Heart right ventricle (tissue), 16 donors: ENCODE measurements at regions not wholly inside any gene's neighbourhood (a gene's known extent, or its start where the extent isn't known, plus 50 kb on each side); places are given as distances from the start of the nearest gene placed in this dataset.

ENCODE experiments used
- ATAC-seq, 8 donors: fragments of 200-7000 bp; cut with Tn5 transposase; one replicate each; pipeline ENCODE4 v1.9.1; 2020; ENCODE audit warnings: mild to moderate bottlenecking in 8 of 8, moderate library complexity in 8 of 8, moderate number of reproducible peaks in 1 of 8
- DNase-seq, 2 donors: peaks; one replicate each; pipeline ENCODE4 v3.0.0-alpha.2; 2020
- H3K27ac ChIP-seq, 10 donors: fragments of 200-600 bp; sonication (generic) in 2 of 10; one replicate each; pipeline versions ENCODE4 v1.5.0 to v1.8.0; 2020 to 2022; ENCODE audit warnings: mild to moderate bottlenecking in 3 of 10
- H3K27me3 ChIP-seq, 7 donors: fragments of 200-600 bp; one replicate each; pipeline ENCODE4 v1.8.0; 2021 to 2022; ENCODE audit warnings: mild to moderate bottlenecking in 2 of 7
- H3K36me3 ChIP-seq, 9 donors: fragments of 200-600 bp; sonication (generic) in 1 of 9; one replicate each; pipeline versions ENCODE4 v1.5.0 to v1.8.0; 2020 to 2022; ENCODE audit warnings: mild to moderate bottlenecking in 2 of 9
- H3K4me1 ChIP-seq, 9 donors: fragments of 200-600 bp; sonication (generic) in 1 of 9; one replicate each; pipeline versions ENCODE4 v1.5.0 to v1.8.0; 2020 to 2022; ENCODE audit warnings: mild to moderate bottlenecking in 4 of 9
- H3K4me3 ChIP-seq, 10 donors: fragments of 200-600 bp; sonication (generic) in 2 of 10; one replicate each; pipeline versions ENCODE4 v1.5.0 to v1.8.0; 2020 to 2022; ENCODE audit warnings: mild to moderate bottlenecking in 7 of 10, moderate library complexity in 2 of 10
- H3K9me3 ChIP-seq, 11 donors: fragments of 200-600 bp in 10 of 11; sonication (generic) in 2 of 11; one replicate each; pipeline versions ENCODE4 v1.5.0 to v1.8.0; 2013 to 2022; ENCODE audit warnings: mild to moderate bottlenecking in 2 of 11, control low read depth in 1 of 11, moderate library complexity in 1 of 11
- WGBS, 2 donors: extraction: QIAGEN DNeasy Blood & Tissue Kit; methylation state at CpG; one replicate each; pipeline ENCODE4 v1.1.7; 2013; ENCODE audit warnings: inconsistent platforms in 1 of 2; 5-methylcytosine and 5-hydroxymethylcytosine counted together
- intact Hi-C, 10 donors: fragments of 100-400 bp; cut with DNase I; formaldehyde crosslinking; loops; one replicate each; pipeline versions ENCODE4 v1.11.1 to v1.14.2; 2022
- TF ChIP-seq, protein P1 (sequence below), 9 donors: fragments of 200-600 bp; sonication (generic) in 2 of 9; IDR thresholded peaks; one replicate each; pipeline versions ENCODE4 v1.5.0 to v1.8.0; 2021 to 2022; ENCODE audit warnings: antibody characterized with exemption in 9 of 9, mild to moderate bottlenecking in 5 of 9, moderate library complexity in 1 of 9
- donor health status: Arrhythmogenic right ventricular cardiomyopathy.
- donor health status: ischemic (EF 13 %, LVEDD 7.1; RV severe dilation, severe dysfunction).
- donor health status: healthy with polysubstance abuse.
- donor health status: DM: no; HTN: yes; CAD: no.
- donor health status: DM: no; HTN: no; CAD: no.
- donor health status: ischemic (EF 25% LVEDD 6.9; RV normal size, moderate dysfunction).
- donor health status: ischemic (EF 25% LVEDD 5.7; RV mildly dilated, moderate dysfunction).
- donor health status: healthy.
- donor health status: DM: yes; HTN: yes; CAD: no.
- donor health status: Ischemic cardiomyopathy.
- donor health status: ischemic (EF 35%, LVEDD 5.7; RV mildly dilated, moderate dysfunction).
- donor health status: nonischemic (EF 11% LVEDD 7.7; RV severe dilation, severe dysfunction).
- donor health status: DM: yes; HTN: yes; CAD: no.
- donor health status: PGD.
- donor health status: ischemic (EF 29% LVEDD 5.4; RV normal size, mild dysfunction).
- donor health status: nonischemic (EF 23%, LVEDD 6.1; RV moderate dilation, normal function).

DNA sequence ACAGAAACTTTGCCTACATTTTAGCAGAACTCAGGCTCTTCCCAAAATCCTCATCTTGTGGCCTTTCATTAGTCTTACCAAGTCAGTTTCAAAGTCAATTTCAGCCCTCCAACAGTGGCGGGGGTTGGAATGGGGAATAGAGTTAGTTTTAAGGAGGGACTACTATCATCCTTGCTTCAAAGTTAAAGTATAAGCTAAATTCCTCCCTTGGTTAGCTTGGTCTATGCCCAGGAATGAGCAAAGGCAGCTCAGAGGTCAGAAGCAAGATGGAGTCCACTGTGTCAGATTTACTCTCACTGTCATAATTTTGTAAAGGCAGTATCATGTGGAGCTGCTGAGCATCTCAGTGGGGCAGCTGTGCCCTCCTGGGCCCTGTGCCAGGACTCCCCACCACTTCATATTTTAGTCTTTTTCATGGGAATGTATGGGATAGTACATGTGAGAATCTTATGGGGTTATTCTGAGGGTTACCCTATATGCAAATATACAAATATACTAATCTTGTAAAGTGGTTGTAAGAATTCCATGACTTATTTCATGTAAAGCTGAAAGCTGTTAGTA is 145.2 kb upstream of the MMADHC start:
- Histone ChIP-seq H3K27me3 (no peaks in the 10 kb centered on the region), H3K27ac (no peak overlapping the region), H3K4me1 (peaks cover 0 to 23% (median 0%) of the 10 kb centered on the region in 9 donors), H3K36me3 (no peaks in the 10 kb centered on the region), H3K4me3 (no peak overlapping the region), H3K9me3 (no peaks in the 10 kb centered on the region)
- intact Hi-C loops = no loop called here
- ATAC-seq = no peak
- TF ChIP-seq, protein P1, sequence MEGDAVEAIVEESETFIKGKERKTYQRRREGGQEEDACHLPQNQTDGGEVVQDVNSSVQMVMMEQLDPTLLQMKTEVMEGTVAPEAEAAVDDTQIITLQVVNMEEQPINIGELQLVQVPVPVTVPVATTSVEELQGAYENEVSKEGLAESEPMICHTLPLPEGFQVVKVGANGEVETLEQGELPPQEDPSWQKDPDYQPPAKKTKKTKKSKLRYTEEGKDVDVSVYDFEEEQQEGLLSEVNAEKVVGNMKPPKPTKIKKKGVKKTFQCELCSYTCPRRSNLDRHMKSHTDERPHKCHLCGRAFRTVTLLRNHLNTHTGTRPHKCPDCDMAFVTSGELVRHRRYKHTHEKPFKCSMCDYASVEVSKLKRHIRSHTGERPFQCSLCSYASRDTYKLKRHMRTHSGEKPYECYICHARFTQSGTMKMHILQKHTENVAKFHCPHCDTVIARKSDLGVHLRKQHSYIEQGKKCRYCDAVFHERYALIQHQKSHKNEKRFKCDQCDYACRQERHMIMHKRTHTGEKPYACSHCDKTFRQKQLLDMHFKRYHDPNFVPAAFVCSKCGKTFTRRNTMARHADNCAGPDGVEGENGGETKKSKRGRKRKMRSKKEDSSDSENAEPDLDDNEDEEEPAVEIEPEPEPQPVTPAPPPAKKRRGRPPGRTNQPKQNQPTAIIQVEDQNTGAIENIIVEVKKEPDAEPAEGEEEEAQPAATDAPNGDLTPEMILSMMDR (IDR thresholded peaks at IDR 0.05) = no peak
- DNase-seq = no peak
- WGBS, 2 donors = 97 to 100% methylated on average over 1 of the region's 1 CpG

DNA sequence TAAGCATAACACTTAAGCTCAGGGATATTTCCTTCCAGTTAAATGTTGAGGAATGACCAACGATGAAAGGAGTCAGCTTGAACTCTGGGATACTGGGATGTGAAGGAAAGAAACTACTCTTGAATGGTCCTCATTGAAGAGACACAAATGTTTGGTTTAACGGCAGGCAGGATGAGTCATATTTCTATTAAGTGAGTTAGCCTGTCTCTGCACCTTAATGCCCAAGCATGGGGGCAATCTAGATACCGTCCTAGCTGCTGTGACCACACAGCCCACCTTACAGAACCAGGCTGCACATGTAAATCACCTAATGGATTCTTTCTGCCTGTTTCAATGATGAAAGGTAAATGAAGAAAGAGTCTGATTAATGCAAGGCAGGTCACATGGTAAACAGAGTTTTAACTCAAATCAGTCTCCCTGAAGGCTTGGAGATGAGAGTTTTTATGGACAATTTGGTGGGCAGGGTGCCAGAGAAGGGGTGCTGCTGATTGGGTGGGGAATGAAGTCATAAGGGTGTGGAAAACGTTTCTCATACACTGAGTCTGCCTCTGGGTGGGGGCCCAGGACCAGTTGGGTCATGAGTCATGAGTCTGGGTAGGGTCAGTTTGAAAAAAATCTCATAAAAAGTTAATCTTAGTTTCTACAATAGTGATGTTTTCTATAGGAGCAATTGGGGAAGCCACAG is 144.6 kb upstream of the MMADHC start:
- ATAC-seq = peak in 1 of 8 donors; percentile 59
- peak; percentile 11 to 21 for DNase-seq
- no peaks in the 10 kb centered on the region for H3K27me3 ChIP-seq
- no peaks in the 10 kb centered on the region for H3K9me3 ChIP-seq
- intact Hi-C loops = no loop called here
- peaks cover 0 to 23% (median 0%) of the 10 kb centered on the region in 9 donors for H3K4me1 ChIP-seq
- TF ChIP-seq, protein P1 (IDR thresholded peaks at IDR 0.05) = no peak
- no peak overlapping the region for H3K27ac ChIP-seq
- 71 to 72% methylated on average over 4 of the region's 4 CpGs for WGBS, 2 donors
- H3K4me3 ChIP-seq = no peak overlapping the region
- H3K36me3 ChIP-seq = no peaks in the 10 kb centered on the region

DNA sequence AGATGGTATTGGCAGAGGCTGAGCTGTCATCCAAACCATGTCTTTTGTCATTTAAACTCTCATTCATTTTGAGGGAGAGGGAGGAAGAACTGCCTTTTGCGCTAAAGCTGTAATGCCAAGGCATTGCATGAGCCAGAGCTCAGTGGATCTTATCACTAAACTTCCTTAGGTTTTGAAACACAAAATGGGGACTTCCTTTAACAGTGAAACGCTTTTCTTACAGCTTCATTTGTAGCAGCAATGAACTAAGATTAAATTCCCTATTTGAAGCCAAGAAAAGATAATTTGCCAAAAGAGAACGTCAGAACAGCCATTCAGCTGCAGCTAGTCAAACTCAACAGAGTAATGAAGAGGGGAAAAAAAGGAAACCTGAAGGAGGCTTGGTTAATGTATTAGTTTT is 143.5 kb upstream of the MMADHC start:
- no peaks in the 10 kb centered on the region for H3K27me3 ChIP-seq
- intact Hi-C loops = no loop called here
- no peaks in the 10 kb centered on the region for H3K36me3 ChIP-seq
- H3K27ac ChIP-seq = peak overlapping the region in 2 of 10 donors; percentile 10 to 16
- peak in 7 of 8 donors; percentile 10 to 83 (median 39) for ATAC-seq
- DNase-seq = no peak
- peaks cover 0 to 23% (median 0%) of the 10 kb centered on the region in 9 donors for H3K4me1 ChIP-seq
- no peaks in the 10 kb centered on the region for H3K9me3 ChIP-seq
- H3K4me3 ChIP-seq = no peak overlapping the region
- TF ChIP-seq, protein P1 (IDR thresholded peaks at IDR 0.05) = no peak
- 36 to 39% methylated on average over 3 of the region's 3 CpGs for WGBS, 2 donors

DNA sequence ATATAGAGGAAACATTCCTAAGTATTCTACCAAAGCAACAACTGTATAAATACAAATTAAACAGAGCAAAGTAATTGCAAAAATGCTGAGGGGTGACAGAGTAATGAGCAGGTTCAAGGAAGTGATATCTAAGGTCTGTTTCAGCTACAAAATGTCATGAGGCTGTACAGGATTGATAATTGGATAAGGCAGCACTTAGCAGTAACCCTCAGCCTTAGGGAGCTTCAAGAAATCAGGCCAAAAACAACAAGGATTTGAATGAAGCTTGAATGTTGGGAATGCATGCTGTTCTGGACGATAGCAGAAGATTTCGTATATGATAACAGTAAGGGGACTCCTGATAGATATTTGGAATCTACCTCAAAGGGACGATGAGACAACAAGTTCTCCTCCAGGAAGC is 142.0 kb upstream of the MMADHC start:
- WGBS, 2 donors = 62% methylated on average over 3 of the region's 3 CpGs
- no peaks in the 10 kb centered on the region for H3K9me3 ChIP-seq
- intact Hi-C loops = no loop called here
- ATAC-seq (no peak), DNase-seq (no peak)
- no peaks in the 10 kb centered on the region for H3K27me3 ChIP-seq
- TF ChIP-seq, protein P1 (IDR thresholded peaks at IDR 0.05) = no peak
- H3K27ac ChIP-seq = no peak overlapping the region
- H3K4me1 ChIP-seq = peaks cover 0 to 12% (median 0%) of the 10 kb centered on the region in 9 donors
- H3K4me3 ChIP-seq = no peak overlapping the region
- H3K36me3 ChIP-seq = no peaks in the 10 kb centered on the region
